ENCODE measurements at regions not wholly inside any gene's neighbourhood (a gene's known extent, or its start where the extent isn't known, plus 50 kb on each side); places are given as distances from the start of the nearest gene placed in this dataset.

DNA sequence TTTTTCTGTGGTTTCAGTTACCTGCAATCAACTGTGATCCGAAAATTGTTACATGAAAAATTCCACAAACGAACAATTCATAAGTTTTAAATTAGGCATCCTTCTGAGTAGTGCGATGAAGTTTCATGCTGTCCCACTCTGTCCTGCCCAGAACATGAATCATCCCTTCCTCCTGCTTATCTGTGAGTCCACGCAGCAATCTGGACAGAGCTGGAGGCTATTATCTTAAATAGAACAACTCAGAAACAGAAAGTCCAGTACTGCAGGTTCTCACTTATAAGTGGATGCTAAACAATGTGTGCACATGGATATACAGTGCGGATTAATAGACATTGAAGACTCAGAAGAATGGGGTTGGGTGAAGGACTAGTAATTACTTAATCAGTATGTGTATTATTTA lies 583.7 kb upstream of the SPRY2 start:
- Mint-ChIP-seq H3K27me3 (no peaks in the 10 kb centered on the region), H3K4me3 (no peak overlapping the region), H3K4me1 (no peaks in the 10 kb centered on the region), H3K9me3 (ENCODE audit: insufficient read depth) (no peaks in the 10 kb centered on the region), H3K27ac (no peak overlapping the region)
- ChIA-PET POLR2A (no interaction called here), CTCF (no interaction called here)
- no peak overlapping the region for H3K4me2 ChIP-seq (replicated peaks; ENCODE audit: low read depth, low read length, poor library complexity, severe bottlenecking)
- no peak overlapping the region for H3K9ac ChIP-seq (ENCODE audit: low read length)
- H3K27ac ChIP-seq (ENCODE audit: low read length in 2 of 2) = no peak overlapping the region
- H3K4me1 ChIP-seq (ENCODE audit: control insufficient read depth in 2 of 2, insufficient read depth in 2 of 2, low read length in 2 of 2) = no peaks in the 10 kb centered on the region
- H3K9me3 ChIP-seq (ENCODE audit: control extremely low read depth in 1 of 3, control insufficient read depth in 2 of 3, insufficient read depth in 1 of 3, low read length in 2 of 3) = no peaks in the 10 kb centered on the region
- intact Hi-C loops (cut with micrococcal nuclease) = no loop called here
- no peaks in the 10 kb centered on the region for H4K20me1 ChIP-seq (ENCODE audit: control insufficient read depth, insufficient read depth, low read length, poor library complexity, severe bottlenecking)
- DNase-seq (no peak), ATAC-seq (ENCODE audit: low read depth) (no peak)
- no peaks in the 10 kb centered on the region for H3K27me3 ChIP-seq (replicated peaks in 1 of 4; ENCODE audit: control extremely low read depth in 1 of 4, control insufficient read depth in 3 of 4, insufficient read depth in 4 of 4, low read length in 3 of 4)
- WGBS (ENCODE audit: insufficient coverage) = 92% methylated on average over 3 of the region's 5 CpGs
- no peaks in the 10 kb centered on the region for H3K79me2 ChIP-seq (ENCODE audit: control insufficient read depth, insufficient read depth, low read length)
- H3K4me3 ChIP-seq (ENCODE audit: control extremely low read depth in 1 of 5, extremely low read depth in 1 of 5, insufficient read depth in 1 of 5, low read depth in 2 of 5, low read length in 4 of 5) = no peak overlapping the region
- H2AFZ ChIP-seq (ENCODE audit: insufficient read depth, low read depth, low read length, poor library complexity, severe bottlenecking) = no peak overlapping the region
- no peak for TF ChIP-seq EZH2 (IDR thresholded peaks at IDR 0.05; ENCODE audit: borderline replicate concordance, insufficient read depth, low read depth, low read length, poor library complexity, severe bottlenecking)
- TF ChIP-seq, protein P1, sequence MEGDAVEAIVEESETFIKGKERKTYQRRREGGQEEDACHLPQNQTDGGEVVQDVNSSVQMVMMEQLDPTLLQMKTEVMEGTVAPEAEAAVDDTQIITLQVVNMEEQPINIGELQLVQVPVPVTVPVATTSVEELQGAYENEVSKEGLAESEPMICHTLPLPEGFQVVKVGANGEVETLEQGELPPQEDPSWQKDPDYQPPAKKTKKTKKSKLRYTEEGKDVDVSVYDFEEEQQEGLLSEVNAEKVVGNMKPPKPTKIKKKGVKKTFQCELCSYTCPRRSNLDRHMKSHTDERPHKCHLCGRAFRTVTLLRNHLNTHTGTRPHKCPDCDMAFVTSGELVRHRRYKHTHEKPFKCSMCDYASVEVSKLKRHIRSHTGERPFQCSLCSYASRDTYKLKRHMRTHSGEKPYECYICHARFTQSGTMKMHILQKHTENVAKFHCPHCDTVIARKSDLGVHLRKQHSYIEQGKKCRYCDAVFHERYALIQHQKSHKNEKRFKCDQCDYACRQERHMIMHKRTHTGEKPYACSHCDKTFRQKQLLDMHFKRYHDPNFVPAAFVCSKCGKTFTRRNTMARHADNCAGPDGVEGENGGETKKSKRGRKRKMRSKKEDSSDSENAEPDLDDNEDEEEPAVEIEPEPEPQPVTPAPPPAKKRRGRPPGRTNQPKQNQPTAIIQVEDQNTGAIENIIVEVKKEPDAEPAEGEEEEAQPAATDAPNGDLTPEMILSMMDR (IDR thresholded peaks at IDR 0.05) = no peak
- H3K36me3 ChIP-seq (replicated peaks in 1 of 2; ENCODE audit: control extremely low read depth in 1 of 2, control insufficient read depth in 1 of 2, extremely low read depth in 1 of 2, insufficient read depth in 2 of 2, low read length in 1 of 2) = no peaks in the 10 kb centered on the region

- intact Hi-C loops (cut with micrococcal nuclease) = no loop called here
- no peak overlapping the region for H3K4me2 ChIP-seq (replicated peaks; ENCODE audit: low read depth, low read length, poor library complexity, severe bottlenecking)
- H3K79me2 ChIP-seq (ENCODE audit: control insufficient read depth, insufficient read depth, low read length) = no peaks in the 10 kb centered on the region
- Mint-ChIP-seq H3K27me3 (no peaks in the 10 kb centered on the region), H3K27ac (no peak overlapping the region), H3K4me3 (no peak overlapping the region), H3K9me3 (ENCODE audit: insufficient read depth) (no peaks in the 10 kb centered on the region), H3K4me1 (no peaks in the 10 kb centered on the region)
- no peak overlapping the region for H2AFZ ChIP-seq (ENCODE audit: insufficient read depth, low read depth, low read length, poor library complexity, severe bottlenecking)
- ChIA-PET POLR2A (no interaction called here), CTCF (interaction anchor here (1.1 kb wide), 2 partner anchors 580 to 951 kb away, joined by 3 read pairs; no protein-coding TSS in a partner anchor)
- H4K20me1 ChIP-seq (ENCODE audit: control insufficient read depth, insufficient read depth, low read length, poor library complexity, severe bottlenecking) = no peaks in the 10 kb centered on the region
- TF ChIP-seq, protein P1 (IDR thresholded peaks at IDR 0.05) = no peak
- no peak for TF ChIP-seq EZH2 (IDR thresholded peaks at IDR 0.05; ENCODE audit: borderline replicate concordance, insufficient read depth, low read depth, low read length, poor library complexity, severe bottlenecking)
- WGBS (ENCODE audit: insufficient coverage) = no CpG with 5 or more reads among the region's 3 CpGs
- no peaks in the 10 kb centered on the region for H3K4me1 ChIP-seq (ENCODE audit: control insufficient read depth in 2 of 2, insufficient read depth in 2 of 2, low read length in 2 of 2)
- H3K4me3 ChIP-seq (ENCODE audit: control extremely low read depth in 1 of 5, extremely low read depth in 1 of 5, insufficient read depth in 1 of 5, low read depth in 2 of 5, low read length in 4 of 5) = no peak overlapping the region
- DNase-seq (no peak), ATAC-seq (ENCODE audit: low read depth) (no peak)
- H3K9me3 ChIP-seq (ENCODE audit: control extremely low read depth in 1 of 3, control insufficient read depth in 2 of 3, insufficient read depth in 1 of 3, low read length in 2 of 3) = no peaks in the 10 kb centered on the region
- no peak overlapping the region for H3K27ac ChIP-seq (ENCODE audit: low read length in 2 of 2)
- no peaks in the 10 kb centered on the region for H3K36me3 ChIP-seq (replicated peaks in 1 of 2; ENCODE audit: control extremely low read depth in 1 of 2, control insufficient read depth in 1 of 2, extremely low read depth in 1 of 2, insufficient read depth in 2 of 2, low read length in 1 of 2)
- H3K27me3 ChIP-seq (replicated peaks in 1 of 4; ENCODE audit: control extremely low read depth in 1 of 4, control insufficient read depth in 3 of 4, insufficient read depth in 4 of 4, low read length in 3 of 4) = no peaks in the 10 kb centered on the region
- no peak overlapping the region for H3K9ac ChIP-seq (ENCODE audit: low read length)
These were observed 583.0 kb upstream of the SPRY2 start for GRCh38 chr13:80923907-80924306.
